ENCODE measurements at regions not wholly inside any gene's neighbourhood (a gene's known extent, or its start where the extent isn't known, plus 50 kb on each side); places are given as distances from the start of the nearest gene placed in this dataset.
"Not testable (repeated sequence)": the region's sequence is repeated elsewhere in the genome, so short reads cannot be mapped to it uniquely, and the experiment has no call there.

DNA sequence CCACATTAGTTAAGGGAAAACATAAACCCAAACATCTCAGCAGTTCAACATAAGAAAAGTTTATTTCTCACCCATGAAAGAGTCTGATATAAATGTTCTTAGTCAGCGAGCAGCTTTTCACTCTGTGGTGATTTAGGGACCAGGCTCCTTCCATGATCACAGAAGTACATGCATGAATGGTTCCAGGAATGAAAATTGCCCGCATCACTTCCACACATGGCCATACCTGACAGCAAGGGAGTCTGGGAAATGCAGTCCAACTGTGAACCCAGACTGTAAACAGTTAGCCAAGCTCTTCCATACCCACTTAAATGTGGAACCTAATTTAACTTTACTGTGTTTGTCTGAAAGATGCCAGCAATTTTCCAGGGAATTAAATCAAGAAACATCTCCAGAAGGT is 353.9 kb downstream of the HACE1 start:
- DNase-seq (ENCODE audit: low spot score), result no peak

DNA sequence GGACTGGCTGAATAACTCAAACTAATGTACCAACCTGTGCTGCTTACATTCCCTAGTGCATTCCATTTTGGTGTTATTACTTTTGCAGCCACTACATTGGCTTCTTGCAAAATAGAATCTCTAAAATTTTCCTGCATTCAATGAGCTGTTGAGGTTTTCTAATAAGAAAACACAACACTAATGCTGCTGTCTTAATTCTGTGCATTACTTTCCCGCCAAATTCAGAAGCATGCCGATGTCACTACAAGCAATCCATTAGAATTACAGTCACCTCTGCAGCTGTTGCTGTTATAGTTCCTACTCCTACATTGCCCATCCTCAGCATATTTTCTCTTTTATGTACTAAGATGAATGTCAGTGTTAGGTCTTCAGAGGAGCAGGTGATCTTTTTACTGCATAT is 359.5 kb downstream of the HACE1 start:
- no peak for DNase-seq (ENCODE audit: low spot score)

DNA sequence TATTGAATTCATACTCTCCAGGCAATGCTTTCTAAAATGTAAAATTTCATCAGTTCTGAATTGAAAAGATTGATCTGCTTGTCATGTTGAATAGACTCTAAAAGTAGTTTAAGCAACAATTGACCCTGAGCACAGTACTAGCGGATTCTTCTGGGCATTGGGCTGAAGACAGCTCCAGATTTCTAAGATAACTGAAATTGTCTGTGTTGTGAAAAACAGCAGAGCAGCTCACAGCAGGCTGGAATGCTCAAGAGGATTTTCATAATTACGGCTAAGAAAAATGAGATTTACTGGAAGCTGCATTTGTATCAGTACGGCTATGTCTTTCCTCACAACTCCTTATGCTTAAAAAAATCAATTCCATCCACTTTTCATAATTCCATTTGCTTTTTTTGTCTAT is 373.7 kb downstream of the HACE1 start:
- DNase-seq (ENCODE audit: low spot score), result no peak

DNA sequence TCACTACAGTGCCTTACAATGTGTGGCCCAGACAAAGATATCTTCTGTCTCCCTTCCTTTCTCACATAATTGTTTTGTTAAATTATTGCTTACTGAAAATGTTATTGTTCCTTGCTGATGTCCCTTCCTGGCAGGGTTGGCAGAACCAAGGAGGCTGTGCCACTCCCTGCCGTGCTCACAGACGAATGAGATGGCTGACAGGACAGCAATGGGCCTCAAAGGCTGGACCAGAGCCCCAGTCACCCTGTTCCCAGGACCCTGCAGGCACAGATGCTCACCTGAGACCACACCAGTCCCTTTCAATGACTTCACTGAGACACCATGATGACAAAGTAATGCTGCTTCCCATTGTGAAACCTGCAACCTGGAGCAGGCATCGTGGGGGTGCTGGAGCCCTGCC is 375.1 kb downstream of the HACE1 start:
- no peak for DNase-seq (ENCODE audit: low spot score)

DNA sequence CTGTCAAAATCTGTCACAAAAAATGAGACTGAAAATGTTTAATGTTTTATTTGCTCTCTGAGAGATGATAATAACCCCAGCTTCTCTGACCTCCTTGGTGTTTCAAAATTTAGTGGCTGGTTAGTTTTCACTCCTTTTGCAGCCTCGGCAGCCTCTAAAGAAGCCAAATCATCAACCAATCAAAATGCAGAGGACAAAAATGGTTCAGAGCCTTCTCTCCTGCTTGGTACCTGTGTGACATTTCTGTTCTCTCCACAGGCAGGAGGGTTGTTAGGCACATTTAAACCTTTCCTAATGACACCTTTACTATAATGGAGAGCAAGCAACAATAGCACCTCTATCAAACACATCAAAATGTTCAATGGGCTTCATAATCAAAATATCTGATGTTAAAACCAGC is 375.5 kb downstream of the HACE1 start:
- no peak for DNase-seq (ENCODE audit: low spot score)

DNA sequence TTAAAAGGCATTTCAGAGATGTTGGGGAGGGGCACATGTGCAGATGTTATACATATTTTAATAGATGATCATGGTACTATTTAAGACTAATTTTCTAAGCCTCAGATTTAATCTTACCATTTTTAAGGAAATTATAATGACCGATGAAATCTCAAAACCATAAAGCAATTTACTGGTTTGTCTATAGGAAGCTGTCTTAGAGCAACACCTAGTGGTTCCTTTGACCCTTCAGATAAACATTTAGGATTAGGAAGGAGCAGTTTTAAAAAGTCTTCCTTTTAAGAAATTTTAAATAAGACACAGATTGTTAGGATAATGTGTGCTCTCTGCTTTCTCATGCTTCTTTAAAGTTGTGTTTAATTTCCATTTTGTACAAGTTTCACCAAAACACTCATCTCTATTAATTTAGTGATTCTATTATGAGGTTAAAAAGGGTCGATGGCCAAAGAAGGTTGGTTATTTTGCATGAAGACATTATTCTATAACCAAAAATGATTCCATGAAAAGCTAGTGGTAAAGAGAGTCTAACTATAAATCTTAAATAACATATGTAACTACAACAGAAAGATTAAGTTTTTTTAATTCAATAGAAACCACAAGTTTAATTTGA is 376.4 kb downstream of the HACE1 start:
- DNase-seq (ENCODE audit: low spot score), result no peak

DNA sequence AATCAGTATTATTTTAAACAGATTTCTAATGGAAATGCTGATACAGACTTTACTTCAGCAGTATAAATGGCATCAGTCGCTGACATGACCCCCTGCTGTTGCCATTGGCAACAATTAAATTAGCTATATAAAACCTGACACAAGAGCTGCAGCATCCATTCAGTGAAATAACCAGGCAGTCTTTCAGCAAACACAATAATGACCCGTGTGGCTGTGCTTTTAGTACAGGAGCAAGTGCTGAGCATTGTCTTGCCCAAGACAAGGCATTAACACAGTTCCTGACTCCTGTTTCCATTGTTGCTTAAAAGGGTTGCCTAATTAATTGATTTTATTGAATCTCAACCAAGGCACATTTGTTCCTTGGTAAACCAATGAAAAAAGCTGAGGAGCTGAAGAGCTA is 382.1 kb downstream of the HACE1 start:
- DNase-seq (ENCODE audit: low spot score), result no peak

DNA sequence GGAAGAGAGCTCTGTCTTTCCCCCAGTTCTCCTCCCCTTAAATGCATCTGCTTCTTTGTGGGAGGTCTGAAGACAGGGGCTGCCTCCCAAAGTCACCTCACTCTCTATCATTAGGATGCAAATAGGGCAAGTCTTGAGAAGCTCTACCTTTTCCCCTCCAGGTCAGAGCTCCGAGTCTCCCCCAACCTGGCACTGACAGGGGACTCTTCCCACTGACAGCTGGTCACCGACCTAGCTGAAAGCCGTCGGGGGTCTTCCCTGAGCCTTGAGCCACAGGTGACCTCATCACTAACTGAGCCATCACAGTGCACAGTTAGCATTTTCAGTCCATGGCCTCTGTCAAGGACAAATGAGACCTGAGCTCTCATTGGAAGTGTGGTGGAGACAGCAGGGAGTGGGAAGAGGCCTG is 386.7 kb downstream of the HACE1 start:
- DNase-seq (ENCODE audit: low spot score), result no peak

DNA sequence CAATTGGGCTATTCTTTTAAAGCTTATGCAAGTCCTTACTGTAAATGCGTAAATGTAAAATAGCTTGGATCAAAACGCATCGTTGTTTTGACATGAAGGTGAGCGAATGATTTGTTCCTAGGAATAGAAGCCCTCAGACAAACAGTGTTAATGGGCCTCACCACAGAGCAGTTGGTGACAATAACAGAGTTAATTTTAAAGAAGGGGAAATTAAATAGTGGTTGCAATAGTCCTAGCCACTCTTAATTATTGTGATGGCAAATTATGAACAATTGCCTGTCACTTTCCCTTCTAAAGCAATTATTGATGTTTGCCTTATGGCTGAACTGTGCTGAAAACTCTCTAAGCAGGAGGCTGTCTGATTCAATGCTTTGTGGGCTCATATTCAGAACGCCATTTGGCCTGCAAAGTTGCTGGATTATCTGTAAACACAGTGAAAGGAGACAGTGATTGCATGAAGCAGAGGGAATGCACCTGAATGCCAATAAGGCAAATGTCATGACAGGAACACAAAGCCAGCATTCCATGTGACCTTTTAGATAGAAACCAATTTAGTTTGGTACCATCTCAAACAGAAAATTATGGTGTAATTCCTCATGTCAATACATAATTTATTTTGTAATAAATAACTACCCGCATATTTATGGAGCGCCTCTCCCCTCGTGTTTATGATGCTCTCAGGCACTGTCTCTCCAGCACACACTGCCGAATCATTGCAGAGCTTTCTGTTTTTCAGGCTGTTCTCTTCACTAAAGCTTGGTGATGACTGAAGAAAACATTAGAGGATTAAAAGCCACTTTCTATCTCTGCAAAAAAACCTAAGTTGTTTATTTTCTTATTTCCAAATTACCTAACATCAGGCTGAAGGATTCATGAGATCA is 387.5 kb downstream of the HACE1 start:
- DNase-seq (ENCODE audit: low spot score), result no peak

DNA sequence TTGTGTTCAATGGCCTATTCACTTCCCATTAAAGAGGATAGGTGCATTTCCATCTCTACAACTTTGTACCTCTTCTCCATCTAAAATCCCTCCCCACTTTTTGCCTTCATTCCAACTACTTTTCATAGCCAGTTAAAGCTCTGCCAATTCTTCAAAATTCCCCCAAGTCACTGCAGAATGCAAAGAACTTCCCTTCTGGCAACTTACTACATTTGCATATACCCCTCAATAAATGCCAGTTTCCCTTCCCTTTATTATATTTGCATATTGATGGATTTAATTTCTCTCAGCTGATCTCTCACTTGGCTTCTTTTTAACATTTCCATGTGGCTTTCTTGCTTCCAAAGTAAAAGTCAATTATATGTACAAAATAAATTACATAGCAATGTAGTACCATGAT is 393.4 kb downstream of the HACE1 start:
- DNase-seq (ENCODE audit: low spot score), result no peak

DNA sequence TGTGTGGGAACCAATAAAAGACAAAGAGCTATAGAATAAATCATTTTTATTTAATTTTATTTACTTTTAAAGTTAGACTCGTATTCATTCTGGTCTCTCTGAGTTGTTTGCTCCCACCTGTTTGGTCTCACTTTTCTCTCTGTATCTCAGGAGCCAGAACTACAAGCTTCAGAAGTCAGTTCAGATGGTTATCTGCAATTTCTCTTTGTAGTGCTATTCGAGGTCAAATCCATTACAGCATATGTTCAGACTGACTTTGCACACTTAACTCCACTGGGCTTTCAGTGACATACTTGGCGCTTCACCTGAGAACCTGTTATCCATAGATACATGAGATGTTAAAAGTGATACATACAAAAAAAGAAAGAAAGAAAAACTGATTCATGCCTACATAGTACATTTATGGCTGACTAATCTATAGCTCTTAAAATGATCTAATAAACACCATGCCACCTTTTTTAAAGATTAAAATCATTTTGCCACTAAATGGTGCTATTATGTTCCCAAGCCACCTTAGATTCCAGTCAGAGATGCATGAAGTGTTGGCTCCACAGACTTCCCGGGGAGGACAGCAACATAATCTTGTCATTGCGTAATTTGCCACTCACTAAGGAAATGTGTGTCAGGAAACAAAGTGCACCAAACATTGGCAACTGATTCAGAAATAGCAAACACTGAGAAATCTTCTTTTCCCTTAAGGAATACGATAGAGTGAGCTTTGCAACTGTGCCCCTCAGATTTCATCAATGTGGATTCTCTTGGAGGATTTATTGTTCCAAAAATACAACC is 396.7 kb downstream of the HACE1 start:
- DNase-seq (ENCODE audit: low spot score), result no peak

DNA sequence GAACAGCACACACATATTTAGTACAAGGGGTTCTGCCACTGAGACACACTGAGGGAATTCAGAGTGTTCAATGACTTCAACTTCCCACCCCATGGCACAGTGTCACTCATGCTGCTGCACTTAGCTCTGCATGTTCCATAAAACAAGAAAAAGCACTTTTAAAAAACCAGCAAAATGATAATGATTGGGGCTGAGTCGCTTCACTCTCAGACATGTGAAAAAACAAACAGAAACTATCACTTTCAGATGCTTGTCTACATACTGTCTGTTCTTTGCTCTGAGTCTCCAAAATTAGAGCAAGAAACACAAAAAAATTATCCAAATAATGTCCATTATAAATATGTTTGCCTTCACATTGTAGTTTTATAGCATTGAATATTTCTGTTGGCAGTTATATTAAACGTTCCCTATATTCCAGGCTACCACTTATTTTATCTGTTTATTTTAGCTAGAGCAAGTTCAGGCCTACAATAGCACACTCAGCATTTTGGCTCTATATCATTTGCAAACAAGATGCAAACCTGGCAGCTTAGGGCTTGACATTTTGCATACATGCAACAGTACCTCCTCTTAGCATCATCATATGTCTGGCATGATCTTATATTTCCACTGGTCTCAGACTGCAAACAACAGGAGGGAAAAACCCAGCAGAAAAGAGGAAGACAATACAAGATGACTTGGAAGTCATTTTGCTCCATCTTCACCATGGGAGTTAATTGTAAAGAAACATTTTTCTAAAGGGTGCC is 398.8 kb downstream of the HACE1 start:
- DNase-seq (ENCODE audit: low spot score), result no peak

DNA sequence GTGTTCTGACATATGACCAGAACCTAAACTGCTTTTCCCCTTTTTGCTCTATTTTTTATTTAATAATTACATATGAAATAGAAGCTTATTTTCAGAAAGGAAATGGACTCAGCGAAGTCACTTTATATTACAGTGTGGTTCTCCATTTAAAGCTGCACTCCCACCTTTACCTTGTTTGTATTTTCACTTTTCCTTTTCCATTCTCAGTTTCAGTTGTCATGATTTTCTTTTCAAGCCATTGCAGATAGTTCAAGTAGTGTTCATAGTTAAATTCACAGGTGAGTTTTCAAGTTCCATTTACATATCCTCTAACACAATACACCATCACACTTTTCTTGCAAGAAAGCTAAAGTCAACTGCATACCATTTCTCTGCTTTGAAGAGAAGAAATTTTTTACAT is 400.2 kb downstream of the HACE1 start:
- DNase-seq (ENCODE audit: low spot score), result no peak

DNA sequence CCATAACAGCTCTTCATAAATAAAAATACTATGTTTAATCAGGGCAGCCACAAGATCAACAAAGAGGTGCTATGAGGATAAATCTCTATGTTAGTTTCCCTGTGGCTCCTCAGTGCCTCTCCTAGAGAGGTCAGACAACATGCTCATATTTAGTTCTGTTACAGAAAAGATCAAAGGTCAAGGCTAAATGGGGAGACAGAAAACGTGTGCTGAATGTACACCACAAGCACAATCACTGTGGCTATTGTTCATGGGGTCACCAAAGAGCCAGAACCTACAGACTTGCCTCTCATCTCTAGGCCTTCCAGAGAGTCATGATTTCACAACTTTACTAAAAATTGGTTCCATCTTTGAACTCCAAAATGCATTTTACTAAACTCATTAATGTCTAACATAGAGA is 409.8 kb downstream of the HACE1 start:
- no peak for DNase-seq (ENCODE audit: low spot score)

DNA sequence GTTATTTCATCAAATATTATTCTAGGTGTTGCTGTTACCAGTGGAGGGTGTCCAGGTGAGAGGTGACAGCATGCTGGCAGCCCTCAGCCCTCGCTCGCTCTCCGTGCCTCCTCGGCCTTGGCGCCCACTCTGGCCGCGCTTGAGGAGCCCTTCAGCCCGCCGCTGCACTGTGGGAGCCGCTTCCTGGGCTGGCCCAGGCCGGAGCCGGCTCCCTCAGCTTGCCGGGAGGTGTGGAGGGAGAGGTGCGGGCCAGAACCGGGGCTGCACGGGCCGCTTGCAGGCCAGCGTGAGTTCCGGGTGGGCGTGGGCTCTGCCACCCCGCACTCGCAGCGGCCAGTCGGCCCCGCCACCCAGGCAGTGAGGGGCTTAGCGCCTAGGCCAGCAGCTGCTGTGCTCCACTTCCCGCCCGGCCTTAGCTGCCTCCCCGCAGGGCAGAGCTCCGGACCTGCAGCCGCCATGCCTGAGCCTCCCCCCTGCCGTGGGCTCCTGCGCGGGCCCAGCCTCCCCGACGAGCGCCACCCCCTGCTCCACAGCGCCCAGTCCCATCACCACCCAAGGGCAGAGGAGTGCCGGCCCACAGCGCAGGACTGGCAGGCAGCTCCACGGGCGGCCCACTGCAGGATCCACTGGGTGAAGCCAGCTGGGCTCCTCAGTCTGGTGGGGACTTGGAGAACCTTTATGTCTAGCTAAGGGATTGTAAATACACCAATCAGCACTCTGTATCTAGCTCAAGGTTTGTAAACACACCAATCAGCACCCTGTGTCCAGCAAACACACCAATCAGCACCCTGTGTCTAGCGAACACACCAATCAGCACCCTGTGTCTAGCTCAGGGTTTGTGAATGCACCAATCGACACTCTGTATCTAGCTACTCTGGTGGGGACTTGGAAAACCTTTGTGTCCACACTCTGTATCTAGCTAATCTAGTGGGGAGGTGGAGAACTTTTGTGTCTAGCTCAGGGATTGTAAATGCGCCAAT is 413.3 kb downstream of the HACE1 start:
- DNase-seq (ENCODE audit: low spot score), result not testable (repeated sequence)

DNA sequence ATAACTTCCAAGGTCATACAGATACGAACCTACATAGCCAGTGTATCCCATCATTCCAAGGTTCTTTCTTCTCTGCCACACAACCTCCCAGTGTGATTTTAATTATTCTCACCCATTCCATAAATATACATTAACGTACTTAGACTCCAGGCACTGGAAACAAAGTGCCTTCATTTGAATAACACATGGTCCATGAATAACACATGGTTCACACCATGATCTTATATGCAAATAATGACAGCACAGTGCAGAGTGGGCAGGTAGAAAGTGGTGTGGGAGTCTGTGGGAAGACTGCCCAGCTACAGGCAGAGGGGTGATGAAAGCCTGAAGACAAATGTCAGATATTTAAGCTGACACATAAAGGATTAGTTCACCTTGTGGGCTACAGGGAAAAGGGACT is 425.2 kb downstream of the HACE1 start:
- no peak for DNase-seq (ENCODE audit: low spot score)

DNA sequence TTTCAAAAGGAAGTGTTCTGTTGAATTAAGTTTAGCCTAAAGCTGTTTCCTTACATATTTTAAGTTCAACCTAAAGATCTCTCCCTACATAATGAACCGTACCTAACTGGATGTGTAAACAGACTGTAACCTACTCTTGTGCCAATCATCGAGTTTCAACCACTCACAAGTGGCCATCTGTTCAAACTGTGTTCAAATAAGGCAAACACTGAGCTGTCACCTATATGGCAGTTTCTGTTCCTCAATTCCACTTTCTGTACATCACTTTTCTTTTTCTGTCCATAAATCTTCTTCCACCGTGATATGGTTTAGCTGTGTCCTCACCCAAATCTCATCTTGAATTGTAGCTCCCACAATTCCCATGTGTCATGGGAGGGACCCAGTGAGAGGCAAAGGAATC is 428.6 kb downstream of the HACE1 start:
- no peak for DNase-seq (ENCODE audit: low spot score)

DNA sequence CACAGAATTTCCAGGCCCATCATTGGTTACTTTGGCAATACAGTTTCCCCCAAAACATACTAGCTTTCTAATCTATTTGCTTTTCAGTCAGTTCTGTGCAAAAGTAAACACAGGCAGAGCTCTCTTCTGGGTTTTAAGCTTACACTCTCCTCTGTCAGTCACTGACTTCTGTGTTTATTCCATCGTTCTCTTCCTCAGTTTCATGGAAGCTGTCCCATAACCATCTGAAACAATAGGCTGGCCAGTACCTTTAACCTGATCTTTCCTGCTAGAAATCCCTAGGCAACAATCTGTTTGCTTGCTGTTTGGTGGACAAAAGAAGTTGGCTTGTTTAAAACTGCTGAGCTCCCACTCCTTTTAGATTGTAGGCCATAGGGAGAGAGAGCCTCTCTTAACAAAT is 431.5 kb downstream of the HACE1 start:
- DNase-seq (ENCODE audit: low spot score), result no peak

DNA sequence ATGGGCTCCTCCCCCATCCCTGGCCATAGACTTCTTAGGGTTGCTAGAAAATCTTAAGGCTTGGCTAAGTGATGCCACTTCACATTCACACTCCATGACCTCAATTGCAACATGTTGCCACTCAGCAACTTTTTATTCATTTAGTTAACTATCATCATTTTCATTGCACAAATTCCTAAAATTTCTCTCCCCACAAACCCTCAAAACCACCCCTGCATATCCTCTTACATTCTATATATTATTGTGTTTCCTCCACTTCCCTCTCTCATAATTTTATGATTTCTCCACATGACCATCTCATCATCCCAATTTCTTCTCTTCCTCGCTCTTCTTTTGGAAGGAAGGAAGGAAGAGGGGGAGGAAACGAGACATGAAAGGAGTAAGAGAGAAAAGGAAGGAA is 436.0 kb downstream of the HACE1 start:
- no peak for DNase-seq (ENCODE audit: low spot score)

DNA sequence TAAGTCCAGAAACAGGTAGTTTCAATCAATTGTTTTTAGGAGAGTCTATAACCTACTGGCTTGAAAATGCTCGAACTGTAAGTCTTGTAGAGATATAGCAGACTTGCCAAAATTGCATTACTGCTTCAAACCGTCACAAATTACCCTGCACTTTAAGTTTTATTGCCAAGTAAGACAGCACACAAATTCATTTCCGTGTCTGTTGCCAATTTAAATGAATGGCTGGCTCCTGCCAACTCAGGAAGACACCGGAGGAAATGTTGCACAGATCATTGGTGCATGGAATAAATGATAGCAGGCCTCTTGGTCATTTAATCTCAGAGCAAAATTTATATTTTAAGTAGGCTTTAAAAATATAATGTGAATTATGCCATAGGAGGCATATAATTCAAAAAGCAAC is 438.1 kb downstream of the HACE1 start:
- DNase-seq (ENCODE audit: low spot score), result no peak

DNA sequence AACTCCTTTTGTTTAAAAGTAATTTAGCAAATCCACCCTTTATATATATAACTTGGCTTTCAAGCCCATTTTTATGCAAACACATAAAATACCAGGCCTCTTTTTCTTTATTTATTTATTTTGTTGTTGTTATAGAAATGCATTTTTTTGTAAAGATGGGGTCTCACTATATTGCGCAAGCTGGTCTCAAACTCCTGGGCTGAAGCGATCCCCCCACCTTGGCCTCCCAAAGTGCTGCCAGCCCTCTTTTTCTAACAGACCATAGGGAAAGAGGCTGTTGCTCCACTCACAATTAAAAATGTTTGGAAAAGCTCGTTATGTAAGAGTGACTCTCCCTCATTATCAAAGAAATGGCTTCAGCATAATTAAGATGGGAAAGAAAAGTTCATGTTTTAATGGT is 440.9 kb downstream of the HACE1 start:
- no peak for DNase-seq (ENCODE audit: low spot score)
